ENCODE measurements at regions not wholly inside any gene's neighbourhood (a gene's known extent, or its start where the extent isn't known, plus 50 kb on each side); places are given as distances from the start of the nearest gene placed in this dataset.

- TF ChIP-seq POLR2A (IDR thresholded peaks at IDR 0.05) = no peak
- TF ChIP-seq, protein P1, sequence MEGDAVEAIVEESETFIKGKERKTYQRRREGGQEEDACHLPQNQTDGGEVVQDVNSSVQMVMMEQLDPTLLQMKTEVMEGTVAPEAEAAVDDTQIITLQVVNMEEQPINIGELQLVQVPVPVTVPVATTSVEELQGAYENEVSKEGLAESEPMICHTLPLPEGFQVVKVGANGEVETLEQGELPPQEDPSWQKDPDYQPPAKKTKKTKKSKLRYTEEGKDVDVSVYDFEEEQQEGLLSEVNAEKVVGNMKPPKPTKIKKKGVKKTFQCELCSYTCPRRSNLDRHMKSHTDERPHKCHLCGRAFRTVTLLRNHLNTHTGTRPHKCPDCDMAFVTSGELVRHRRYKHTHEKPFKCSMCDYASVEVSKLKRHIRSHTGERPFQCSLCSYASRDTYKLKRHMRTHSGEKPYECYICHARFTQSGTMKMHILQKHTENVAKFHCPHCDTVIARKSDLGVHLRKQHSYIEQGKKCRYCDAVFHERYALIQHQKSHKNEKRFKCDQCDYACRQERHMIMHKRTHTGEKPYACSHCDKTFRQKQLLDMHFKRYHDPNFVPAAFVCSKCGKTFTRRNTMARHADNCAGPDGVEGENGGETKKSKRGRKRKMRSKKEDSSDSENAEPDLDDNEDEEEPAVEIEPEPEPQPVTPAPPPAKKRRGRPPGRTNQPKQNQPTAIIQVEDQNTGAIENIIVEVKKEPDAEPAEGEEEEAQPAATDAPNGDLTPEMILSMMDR (IDR thresholded peaks at IDR 0.05) = no peak
Observed at GRCh38 chr5:27412384-27412783, 374.0 kb upstream of the CDH9 start.

All from ovary (tissue), 3 donors.